M059J (cell line): ENCODE measurements at regions not wholly inside any gene's neighbourhood (a gene's known extent, or its start where the extent isn't known, plus 50 kb on each side); places are given as distances from the start of the nearest gene placed in this dataset.

Experiments used
- DNase-seq: peaks from one replicate; pipeline ENCODE4 v3.0.0-alpha.2; 2012; ENCODE audit warnings: low read depth

DNA sequence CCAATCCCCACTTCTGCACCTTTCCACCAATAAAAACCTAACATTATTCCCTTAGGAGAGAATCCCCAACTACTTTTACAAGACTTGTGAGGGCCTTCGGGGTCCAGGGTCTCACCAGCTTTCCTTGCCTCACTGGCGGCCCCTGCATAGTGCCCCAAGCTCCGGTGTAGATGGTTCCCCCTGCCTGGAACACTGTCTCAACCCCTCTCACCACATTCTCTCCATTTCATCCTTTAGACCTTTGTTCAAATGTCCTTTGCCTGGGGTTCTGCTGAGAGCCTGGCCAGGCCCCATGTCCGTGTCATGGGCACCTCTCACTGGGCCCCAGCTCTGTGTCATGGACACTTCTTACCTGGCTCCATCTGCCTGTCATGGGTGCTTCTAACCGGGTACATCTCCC lies 64.5 kb upstream of the SORCS3 start:
- no peak for DNase-seq

DNA sequence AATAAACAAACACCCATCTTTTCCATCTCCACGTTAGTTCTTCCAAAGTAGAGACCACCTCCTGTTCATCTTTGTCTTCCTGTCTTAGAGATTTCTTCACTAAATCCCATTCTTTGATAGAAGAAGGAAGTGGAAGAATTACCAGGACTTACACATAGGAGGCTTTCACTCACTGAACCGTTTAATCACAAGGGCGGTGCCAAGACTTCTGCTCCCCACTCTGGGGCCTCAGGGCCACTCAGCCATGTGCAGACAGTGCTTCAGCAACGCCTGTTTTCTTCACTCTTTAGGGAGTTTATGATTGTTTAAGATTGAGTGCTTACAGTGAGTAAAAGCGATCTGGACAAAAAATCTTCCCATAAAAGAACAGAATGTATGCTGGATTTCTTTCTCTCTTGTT lies 63.9 kb upstream of the SORCS3 start:
- DNase-seq = no peak

DNA sequence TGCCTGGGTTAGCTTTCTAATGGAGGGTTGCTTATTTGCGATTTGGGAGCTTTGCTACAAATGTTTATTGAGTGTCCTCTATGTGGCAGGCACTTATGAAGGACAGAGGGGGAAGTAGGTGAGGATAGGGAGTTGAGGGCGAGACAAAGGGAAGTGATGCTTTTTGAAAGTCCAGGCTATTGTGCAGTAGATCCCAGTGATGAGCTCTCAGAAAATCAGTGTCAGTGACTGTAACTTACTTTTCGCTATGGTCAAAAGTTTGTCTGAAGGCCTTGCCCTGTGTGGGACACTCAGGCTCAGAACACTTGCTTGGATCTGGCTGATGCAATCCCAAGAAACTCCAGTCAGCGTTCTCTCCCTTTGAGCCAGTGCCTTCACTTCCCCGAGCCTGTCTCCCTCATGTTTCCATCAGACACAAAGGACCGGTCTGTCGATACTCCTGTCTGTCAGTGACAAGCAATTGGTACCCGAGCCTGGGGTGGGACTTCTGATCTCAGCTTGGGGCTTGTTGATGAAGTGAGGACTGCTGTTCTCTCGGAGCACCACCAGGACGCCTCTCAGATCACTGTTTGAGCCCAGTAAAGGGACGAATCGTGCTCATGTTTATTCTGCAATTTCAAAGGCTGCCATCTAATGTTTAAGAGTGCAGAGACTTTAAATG lies 63.1 kb upstream of the SORCS3 start:
- DNase-seq = no peak

DNA sequence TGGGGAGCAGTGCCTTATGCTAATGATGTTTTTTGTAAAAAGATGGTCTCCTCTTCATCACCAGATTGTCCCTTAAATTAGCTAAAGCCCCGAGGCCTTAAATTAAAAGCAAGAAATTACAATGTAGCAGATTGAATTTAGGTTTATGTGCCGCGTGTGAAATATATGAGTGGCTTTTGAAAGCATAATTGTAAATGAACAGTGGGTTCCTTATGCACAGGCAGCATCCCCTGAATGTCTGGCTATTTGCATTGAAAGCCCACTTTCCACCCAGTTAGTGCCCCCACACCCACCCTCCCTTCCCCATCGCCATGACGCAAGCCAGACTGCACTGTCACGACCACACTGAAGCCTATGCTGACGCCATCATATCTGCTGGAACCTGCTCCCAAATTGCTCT lies 62.4 kb upstream of the SORCS3 start:
- DNase-seq = no peak

DNA sequence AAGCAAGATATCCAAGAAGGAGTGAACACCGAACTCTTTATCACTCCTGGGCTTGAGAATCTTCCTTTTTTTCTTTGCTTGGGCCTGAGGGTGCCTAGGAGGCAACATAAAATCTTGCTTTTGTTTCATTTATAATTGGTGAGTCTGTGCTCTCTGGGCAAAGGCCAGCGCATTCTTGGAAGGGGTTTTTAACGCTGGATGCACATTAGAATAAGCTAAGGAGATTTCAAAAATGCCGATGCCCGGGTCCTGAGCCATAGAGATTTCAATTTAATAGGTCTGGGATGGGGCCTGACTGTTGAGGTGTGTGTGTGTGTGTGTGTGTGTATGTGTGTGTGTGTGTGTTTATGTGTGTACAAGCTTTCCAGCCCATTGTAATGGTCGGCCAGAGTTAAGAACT lies 62.0 kb upstream of the SORCS3 start:
- no peak for DNase-seq

DNA sequence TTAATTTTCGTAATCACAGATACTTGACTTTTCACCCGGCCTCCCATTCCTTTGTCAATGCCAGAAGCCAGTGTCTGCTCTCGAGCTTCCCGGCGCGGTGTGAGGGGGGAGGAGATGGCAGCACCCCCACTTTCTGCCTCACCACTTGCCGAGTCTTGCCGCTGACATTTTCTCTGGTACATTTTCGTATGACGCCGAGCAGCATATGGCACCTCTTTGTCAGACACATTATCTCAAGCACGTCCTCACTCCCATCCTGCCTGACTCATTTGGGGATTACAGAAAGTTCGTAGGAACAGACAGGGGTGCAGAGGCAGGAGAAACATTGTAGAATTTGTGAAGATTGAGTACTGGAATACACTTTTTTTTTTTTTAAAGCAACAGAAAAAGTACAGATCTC lies 60.8 kb upstream of the SORCS3 start:
- peak; percentile 39 for DNase-seq

DNA sequence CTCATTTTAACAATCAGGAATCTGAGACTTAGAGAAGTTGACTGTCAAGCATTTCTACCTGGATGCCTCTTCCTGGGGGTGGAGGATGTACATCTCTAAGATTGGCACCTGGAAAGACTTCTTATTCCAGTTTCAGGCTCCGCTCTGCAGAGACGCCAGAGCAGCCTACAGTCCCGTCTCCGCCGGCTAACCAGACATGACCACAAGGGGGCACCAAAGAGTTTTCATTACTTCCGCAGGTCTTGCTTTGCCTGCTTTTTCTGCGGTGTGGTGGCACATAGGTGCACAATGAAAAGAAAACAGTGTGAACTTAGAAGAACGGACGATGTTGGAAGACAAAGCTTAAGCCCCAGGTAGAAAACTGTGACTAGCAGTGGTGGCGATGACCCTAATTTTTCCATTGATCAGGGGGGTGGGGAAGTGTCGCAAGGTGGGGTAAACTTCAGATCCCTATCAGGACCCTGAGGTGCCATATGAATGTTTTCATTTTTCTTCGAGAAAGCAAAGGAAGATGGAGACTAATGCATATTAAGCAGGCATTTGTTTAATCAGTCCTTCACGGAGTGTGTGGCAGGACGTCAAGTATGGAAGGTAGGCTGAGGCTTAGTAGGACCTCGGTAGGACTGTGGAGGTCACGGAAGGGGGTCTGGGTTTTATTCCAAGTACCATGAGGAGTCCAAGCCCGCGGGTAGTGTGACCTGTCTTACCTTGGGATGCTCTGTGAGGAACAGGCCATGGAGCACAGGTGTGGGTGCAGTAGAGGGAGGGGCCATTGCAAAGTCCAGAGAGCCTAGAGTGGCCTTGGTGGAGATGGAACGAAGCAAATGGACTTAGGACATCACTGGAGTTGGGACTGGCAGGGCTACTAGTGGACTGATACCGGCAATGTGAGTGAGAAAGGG lies 60.1 kb upstream of the SORCS3 start:
- DNase-seq = peak; percentile 76

DNA sequence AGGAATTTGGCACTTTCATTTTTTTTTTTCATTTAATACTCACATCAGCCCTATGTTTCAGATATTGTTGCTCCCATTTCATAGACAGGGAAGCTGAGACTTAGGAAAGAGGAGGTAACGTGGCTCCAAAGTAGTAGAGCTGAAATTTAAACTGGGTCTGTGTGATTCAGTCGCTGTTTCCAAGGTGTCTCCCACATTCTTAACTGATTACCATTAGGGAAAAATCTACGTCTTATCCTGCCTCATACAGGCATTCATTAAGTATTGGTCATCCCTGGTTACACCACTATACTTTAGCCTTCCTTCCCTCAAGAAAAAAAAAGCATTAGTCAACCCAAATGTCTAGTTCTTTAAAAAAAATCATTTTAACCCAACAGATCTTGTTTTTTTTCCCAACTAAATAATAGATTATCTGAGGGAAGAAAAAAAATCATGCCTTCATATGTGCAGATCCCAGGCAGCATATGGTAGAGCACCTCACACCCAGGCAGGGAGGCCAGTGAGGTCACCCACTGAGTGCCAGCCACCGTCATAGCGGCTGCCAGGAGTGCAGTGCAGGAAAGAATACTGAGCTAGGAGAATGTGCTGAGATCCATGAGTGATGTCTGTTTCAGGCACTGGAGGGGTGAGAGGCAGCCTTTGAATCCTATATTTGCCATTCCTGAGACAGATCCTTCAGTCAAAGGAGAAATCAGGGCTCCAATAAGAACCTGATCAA lies 59.0 kb upstream of the SORCS3 start:
- DNase-seq = peak; percentile 87

DNA sequence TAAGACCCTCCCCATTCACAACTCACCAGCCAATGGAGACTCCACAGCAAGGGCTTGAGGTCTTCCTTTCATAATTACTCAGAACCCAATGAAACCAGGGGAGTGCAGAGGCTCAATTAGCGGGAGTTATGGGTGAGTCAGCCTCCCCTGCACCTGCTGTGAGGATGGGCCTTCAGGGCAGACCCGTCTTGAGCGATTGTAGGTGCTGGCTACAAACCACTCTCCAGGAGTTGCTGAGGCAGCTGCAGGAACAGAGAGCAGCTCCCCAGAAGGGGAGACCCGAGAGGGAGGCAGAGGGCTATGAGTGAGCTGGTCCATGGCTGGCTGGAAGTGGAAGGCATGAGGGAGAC lies 58.5 kb upstream of the SORCS3 start:
- peak; percentile 74 for DNase-seq

DNA sequence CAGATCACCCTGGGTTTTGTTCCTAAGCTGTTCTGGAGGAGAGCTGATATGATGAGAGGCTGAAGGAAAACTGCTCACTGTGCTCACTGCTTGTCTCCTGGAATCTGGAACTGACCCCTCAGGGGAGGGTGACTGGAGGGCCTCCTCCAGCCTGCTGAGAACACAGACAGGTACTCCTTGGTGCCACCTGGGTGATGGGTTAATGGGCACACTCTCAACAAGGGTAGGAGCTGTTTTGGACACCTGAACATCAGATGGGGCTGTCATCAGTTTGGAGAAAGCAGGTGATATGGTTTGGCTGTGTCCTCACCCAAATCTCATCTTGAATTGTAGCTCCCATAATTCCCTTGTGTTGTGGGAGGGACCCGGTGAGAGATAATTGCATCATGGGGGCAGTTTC lies 58.1 kb upstream of the SORCS3 start:
- DNase-seq = no peak

DNA sequence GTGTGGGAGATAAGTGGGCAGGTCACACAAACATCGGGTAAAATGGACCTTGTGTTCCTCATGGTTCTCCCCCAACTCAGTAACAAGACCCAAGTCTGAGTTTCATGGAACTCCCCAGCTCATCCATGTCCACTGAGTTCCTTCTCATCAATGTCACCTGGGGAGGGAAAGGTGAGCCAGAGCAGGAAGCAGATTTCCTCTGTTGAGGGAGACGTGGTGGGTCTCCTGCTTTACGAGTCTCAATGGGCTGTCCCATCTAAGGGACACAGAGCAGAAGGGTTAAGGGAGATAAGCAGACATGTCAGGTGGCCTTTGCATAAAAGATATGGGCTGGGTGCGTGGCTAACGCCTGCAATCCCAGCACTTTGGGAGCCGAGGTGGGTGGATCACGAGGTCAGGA lies 56.5 kb upstream of the SORCS3 start:
- no peak for DNase-seq

DNA sequence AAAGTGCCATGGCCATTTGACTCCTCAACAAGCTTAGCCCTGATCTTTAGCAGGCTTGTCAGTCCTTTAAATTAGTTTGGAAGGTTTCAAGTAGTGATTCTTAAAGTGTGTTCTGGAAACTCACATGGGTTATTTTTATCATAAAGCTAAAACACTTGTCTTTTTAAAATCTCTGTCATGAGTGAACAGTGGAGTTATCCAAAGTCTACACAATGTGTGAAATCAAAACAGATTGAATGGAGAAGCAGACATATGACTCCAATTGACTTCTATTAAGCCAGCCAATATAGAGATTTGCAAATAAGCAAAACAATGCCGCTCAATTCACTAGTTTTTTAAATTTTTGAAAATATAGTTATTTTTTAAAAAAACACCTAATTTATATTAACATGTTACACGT lies 53.3 kb upstream of the SORCS3 start:
- DNase-seq = no peak

DNA sequence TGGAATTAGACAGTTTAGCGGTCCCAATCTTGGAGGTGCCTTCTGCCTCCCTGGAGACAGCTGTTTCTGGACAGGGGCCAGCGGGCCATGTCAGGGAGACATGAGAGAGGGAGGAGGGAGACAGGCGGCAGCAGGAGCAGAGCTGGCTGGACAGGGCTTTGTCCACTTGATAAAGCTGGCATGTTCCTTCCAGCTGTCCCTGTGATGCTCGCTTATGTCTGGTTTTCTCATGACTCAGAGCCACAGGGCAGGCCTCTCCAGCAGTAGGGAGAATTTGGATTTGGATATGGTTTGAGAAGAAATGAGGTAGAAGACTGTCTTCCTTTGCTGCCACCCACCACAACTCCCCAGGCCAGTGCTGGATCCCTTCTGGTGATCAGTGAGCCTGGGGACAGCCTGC lies 51.7 kb upstream of the SORCS3 start:
- DNase-seq = peak; percentile 60

DNA sequence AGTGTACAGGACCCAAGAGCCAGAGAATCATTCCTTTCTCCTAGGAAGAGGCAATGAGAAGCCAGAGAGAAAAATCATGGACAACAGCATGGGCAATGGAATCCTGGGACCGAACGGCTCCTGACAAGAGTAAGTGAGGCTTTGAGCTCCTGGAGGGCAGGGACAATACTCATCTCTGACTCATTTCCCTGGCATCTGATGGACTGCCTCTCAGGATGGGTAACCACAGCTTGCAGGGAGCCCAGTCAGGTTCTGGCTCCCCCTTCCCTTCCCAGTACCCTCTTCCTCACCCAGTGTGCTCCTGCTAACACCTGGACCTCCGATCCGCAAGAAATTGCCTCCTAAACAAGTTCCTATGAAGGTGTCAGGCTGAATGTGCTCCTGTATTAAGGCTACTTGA lies 51.2 kb upstream of the SORCS3 start:
- peak; percentile 91 for DNase-seq
